SU-DHL-6 (cell line): ENCODE measurements at regions not wholly inside any gene's neighbourhood (a gene's known extent, or its start where the extent isn't known, plus 50 kb on each side); places are given as distances from the start of the nearest gene placed in this dataset.
"Not testable (repeated sequence)": the region's sequence is repeated elsewhere in the genome, so short reads cannot be mapped to it uniquely, and the experiment has no call there.

Source experiments
- H2AFZ ChIP-seq: fragments of 200-600 bp; sonication (generic); 2 replicates; pipeline ENCODE4 v1.6.1; 2014; ENCODE audit warnings: low read depth, mild to moderate bottlenecking, moderate library complexity, mixed read lengths, antibody characterized with exemption, low read length; ENCODE audit not compliant: severe bottlenecking
- H3F3A ChIP-seq: fragments of 200-600 bp; shearing (Covaris generic); 2 replicates; pipeline ENCODE4 v1.6.0; 2016; ENCODE audit warnings: antibody characterized with exemption, mild to moderate bottlenecking; ENCODE audit not compliant: insufficient read depth
- H3K27ac ChIP-seq: fragments of 200-600 bp; sonication (generic); 2 replicates; pipeline ENCODE4 v1.5.1; 2016; ENCODE audit warnings: low read depth, mild to moderate bottlenecking, low read length, moderate library complexity, mixed read lengths
- H3K27me3 ChIP-seq: fragments of 200-600 bp; sonication (generic), shearing (Covaris generic); 2 replicates; pipeline ENCODE4 v1.6.0; 2014; ENCODE audit warnings: mild to moderate bottlenecking, low read length
- H3K36me3 ChIP-seq: fragments of 200-600 bp; sonication (generic); 2 replicates; pipeline ENCODE4 v1.6.1; 2014; ENCODE audit warnings: mild to moderate bottlenecking, low read length, mixed read lengths
- H3K4me2 ChIP-seq: fragments of 300-600, 200-600 bp; shearing (Covaris generic), sonication (generic); 2 replicates; pipeline ENCODE4 v1.6.0; 2014; ENCODE audit warnings: low read length, low read depth, mild to moderate bottlenecking; ENCODE audit not compliant: poor library complexity, severe bottlenecking
- H3K4me3 ChIP-seq: fragments of 200-600 bp; sonication (generic); 2 replicates; pipeline ENCODE4 v1.5.1; 2014; ENCODE audit warnings: antibody characterized with exemption, low read length, mild to moderate bottlenecking, mixed read lengths; ENCODE audit not compliant: insufficient read depth, poor library complexity, severe bottlenecking
- H3K79me2 ChIP-seq: fragments of 200-600 bp; sonication (generic); 2 replicates; pipeline ENCODE4 v1.6.1; 2014; ENCODE audit warnings: mild to moderate bottlenecking, low read length, moderate library complexity; ENCODE audit not compliant: insufficient read depth
- H3K9ac ChIP-seq: fragments of 200-600 bp; sonication (generic); 2 replicates; pipeline ENCODE4 v1.7.0; 2014; ENCODE audit warnings: mild to moderate bottlenecking, low read length
- H3K9me2 ChIP-seq: fragments of 200-600 bp; sonication (generic); replicated peaks from 2 replicates; pipeline ENCODE4 v1.6.1; 2014; ENCODE audit warnings: low read length; ENCODE audit not compliant: insufficient read depth
- H3K9me3 ChIP-seq: fragments of 200-600 bp; sonication (generic); 2 replicates; pipeline ENCODE4 v1.6.1; 2014; ENCODE audit warnings: low read length, mixed read lengths; ENCODE audit not compliant: insufficient read depth
- H4K20me1 ChIP-seq: fragments of 200-600 bp; sonication (generic); 2 replicates; pipeline ENCODE4 v1.6.1; 2014; ENCODE audit warnings: low read depth, mild to moderate bottlenecking, antibody characterized with exemption, low read length, moderate library complexity, mixed read lengths
- CTCF ChIP-seq: fragments of 200-600 bp; sonication (generic); IDR thresholded peaks from one replicate; pipeline ENCODE4 v1.5.1; 2017; ENCODE audit warnings: antibody characterized with exemption, mild to moderate bottlenecking, low read length, moderate library complexity; ENCODE audit not compliant: insufficient read depth, poor library complexity, severe bottlenecking
- EZH2phosphoT487 ChIP-seq: fragments of 200-600 bp; sonication (generic), shearing (Covaris generic); conservative IDR thresholded peaks from 2 replicates; pipeline ENCODE4 v1.6.1; 2018; ENCODE audit warnings: mild to moderate bottlenecking, antibody characterized with exemption, low read length, moderate library complexity, mixed read lengths

- H3K4me2 ChIP-seq, H4K20me1 ChIP-seq, H3K27me3 ChIP-seq, H2AFZ ChIP-seq, H3K4me3 ChIP-seq, H3K9me2 ChIP-seq, H3K27ac ChIP-seq, H3K9ac ChIP-seq, H3K36me3 ChIP-seq, H3K9me3 ChIP-seq, H3K79me2 ChIP-seq, H3F3A ChIP-seq: not testable (repeated sequence)
Measured at GRCh38 chr14:105764254-105764901, 238.0 kb downstream of the TMEM121 start.

GRCh38 chr14:105765072-105765825, 238.9 kb downstream of the TMEM121 start:
- H3K4me3 ChIP-seq, H3K9me3 ChIP-seq, H3K27ac ChIP-seq, H3K9ac ChIP-seq, H3K36me3 ChIP-seq, H4K20me1 ChIP-seq, H3K9me2 ChIP-seq, H3K4me2 ChIP-seq, H3F3A ChIP-seq, H3K79me2 ChIP-seq, H3K27me3 ChIP-seq, H2AFZ ChIP-seq: not testable (repeated sequence)

GRCh38 chr14:105765893-105766614, 239.7 kb downstream of the TMEM121 start:
- TF ChIP-seq CTCF (no peak), EZH2phosphoT487 (no peak)
- Histone ChIP-seq H3K9me3 (no peaks in the 10 kb centered on the region), H3F3A (no peaks in the 10 kb centered on the region), H3K4me2 (no peak overlapping the region), H2AFZ (no peak overlapping the region), H3K9ac (no peak overlapping the region), H3K9me2 (no peaks in the 10 kb centered on the region), H3K4me3 (no peak overlapping the region), H3K79me2 (no peaks in the 10 kb centered on the region), H3K27me3 (no peaks in the 10 kb centered on the region), H4K20me1 (no peaks in the 10 kb centered on the region), H3K36me3 (no peaks in the 10 kb centered on the region), H3K27ac (no peak overlapping the region)

- Histone ChIP-seq H3K9me2 (no peaks in the 10 kb centered on the region), H3K4me2 (no peak overlapping the region), H3K36me3 (no peaks in the 10 kb centered on the region), H3F3A (no peaks in the 10 kb centered on the region), H4K20me1 (no peaks in the 10 kb centered on the region), H3K9me3 (no peaks in the 10 kb centered on the region), H3K27ac (no peak overlapping the region), H3K9ac (no peak overlapping the region), H3K79me2 (no peaks in the 10 kb centered on the region), H3K4me3 (no peak overlapping the region), H3K27me3 (no peaks in the 10 kb centered on the region), H2AFZ (no peak overlapping the region)
- TF ChIP-seq CTCF (no peak), EZH2phosphoT487 (no peak)
Measured at GRCh38 chr14:105767315-105767714, 240.9 kb downstream of the TMEM121 start.

GRCh38 chr14:105768039-105768438, 241.7 kb downstream of the TMEM121 start:
- H3K79me2 ChIP-seq, H3K27ac ChIP-seq, H3K27me3 ChIP-seq, H3K4me2 ChIP-seq, H3K9ac ChIP-seq, H3K9me2 ChIP-seq, H3K36me3 ChIP-seq, H4K20me1 ChIP-seq, H2AFZ ChIP-seq, H3K4me3 ChIP-seq, H3F3A ChIP-seq, H3K9me3 ChIP-seq: not testable (repeated sequence)

GRCh38 chr14:105769061-105769730, 242.8 kb downstream of the TMEM121 start:
- H2AFZ ChIP-seq, H4K20me1 ChIP-seq, H3F3A ChIP-seq, H3K4me2 ChIP-seq, H3K9ac ChIP-seq, H3K9me3 ChIP-seq, H3K9me2 ChIP-seq, H3K79me2 ChIP-seq, H3K36me3 ChIP-seq, H3K27me3 ChIP-seq, H3K4me3 ChIP-seq: not testable (repeated sequence)
- H3K27ac ChIP-seq, result peak overlapping the region; percentile 50; the same call in 1 of the 2 replicates
